ENCODE measurements at regions not wholly inside any gene's neighbourhood (a gene's known extent, or its start where the extent isn't known, plus 50 kb on each side); places are given as distances from the start of the nearest gene placed in this dataset.

DNA sequence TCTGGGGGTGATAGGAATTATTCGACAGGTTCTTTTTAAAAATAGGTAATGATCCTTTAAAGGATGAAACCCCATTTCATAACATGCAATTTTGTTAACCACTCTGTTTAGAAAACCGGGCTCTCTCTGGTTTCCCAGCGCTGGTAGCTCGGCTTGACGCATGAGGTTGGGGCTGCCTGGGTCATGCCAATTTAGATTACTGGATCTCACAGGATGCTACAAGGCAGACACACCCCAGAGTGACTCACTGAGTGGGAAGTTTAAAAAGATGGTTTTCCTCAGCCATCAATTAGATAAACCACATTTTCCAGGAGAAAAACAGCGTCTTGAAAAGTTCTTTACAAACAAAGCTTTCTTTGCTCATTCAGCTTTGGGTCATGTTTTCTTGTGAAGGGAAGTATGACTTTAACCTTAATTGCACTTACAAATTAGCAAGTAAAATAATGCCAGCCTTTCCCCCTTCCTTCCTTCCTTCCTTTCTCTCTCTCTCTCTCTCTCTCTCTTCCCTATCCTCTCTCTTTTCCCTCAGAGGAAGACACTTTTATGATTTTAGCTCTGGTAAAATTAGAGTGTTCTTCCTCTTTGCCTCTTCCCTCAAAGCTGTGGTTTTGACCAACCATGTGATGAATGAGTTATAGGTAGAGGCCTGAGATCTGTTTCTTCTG is 99.8 kb downstream of the EPDR1 start:
- TF ChIP-seq TAF1 (IDR thresholded peaks at IDR 0.05; ENCODE audit: low read depth, low read length), result no peak
- TF ChIP-seq POLR2A (IDR thresholded peaks at IDR 0.05; ENCODE audit: low read depth, low read length), result no peak
- TF ChIP-seq POLR2AphosphoS5 (IDR thresholded peaks at IDR 0.05; ENCODE audit: low read depth, low read length), result no peak
- no peak for TF ChIP-seq PAX5 (IDR thresholded peaks at IDR 0.05; ENCODE audit: insufficient read depth, low read length, severe bottlenecking)

Data from GM12891 (cell line).